Brain pericyte (primary cell): ENCODE measurements at regions not wholly inside any gene's neighbourhood (a gene's known extent, or its start where the extent isn't known, plus 50 kb on each side); places are given as distances from the start of the nearest gene placed in this dataset.
"Not testable (repeated sequence)": the region's sequence is repeated elsewhere in the genome, so short reads cannot be mapped to it uniquely, and the experiment has no call there.

Experiments used
- DNase-seq: peaks from one replicate; pipeline ENCODE4 v3.0.0-alpha.2; 2012; ENCODE audit warnings: low read depth, low spot score

GRCh38 chr4:29948451-29948850 lies 771.7 kb upstream of the PCDH7 start:
- no peak for DNase-seq

DNA sequence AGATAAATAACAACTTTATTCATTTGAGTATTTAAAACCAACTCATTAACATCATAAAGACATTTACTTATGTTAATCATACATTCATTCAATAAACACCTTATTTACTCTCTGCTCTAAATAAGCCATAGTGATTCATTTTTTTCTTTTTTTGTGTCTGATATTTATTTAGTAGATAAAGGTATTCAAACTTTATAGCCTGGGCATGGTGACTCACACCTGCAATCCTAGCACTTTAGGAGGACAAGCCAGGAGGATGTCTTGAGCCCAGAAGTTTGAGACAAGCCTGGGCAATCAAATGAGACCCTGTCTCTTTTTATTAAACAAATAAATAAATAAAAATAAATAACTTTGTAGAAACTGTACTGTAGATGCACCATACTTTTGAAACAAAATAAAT lies 771.3 kb upstream of the PCDH7 start:
- DNase-seq: no peak

GRCh38 chr4:29966386-29966785 lies 753.8 kb upstream of the PCDH7 start:
- no peak for DNase-seq

- no peak for DNase-seq
Measured at GRCh38 chr4:29970626-29971025, 749.5 kb upstream of the PCDH7 start.

DNA sequence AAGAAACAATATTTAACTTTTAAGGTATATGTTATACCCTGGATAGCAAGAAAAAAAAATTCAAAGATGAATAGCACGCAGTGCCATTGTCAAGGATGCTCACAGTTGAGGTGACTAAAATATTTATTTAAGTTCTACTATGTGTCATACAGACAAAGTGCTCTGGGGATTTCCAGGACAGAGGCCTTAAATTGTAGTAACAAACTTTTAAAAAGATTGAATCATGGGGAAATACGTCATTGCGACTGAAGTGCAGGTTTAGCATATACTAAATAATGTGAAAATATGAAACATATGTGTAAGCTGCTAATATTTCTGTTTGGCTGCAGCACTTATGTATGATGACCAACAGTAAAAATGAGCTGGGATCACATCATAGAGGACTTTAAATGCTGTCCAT lies 748.0 kb upstream of the PCDH7 start:
- no peak for DNase-seq

GRCh38 chr4:29983890-29984289 lies 736.3 kb upstream of the PCDH7 start:
- DNase-seq: no peak

DNA sequence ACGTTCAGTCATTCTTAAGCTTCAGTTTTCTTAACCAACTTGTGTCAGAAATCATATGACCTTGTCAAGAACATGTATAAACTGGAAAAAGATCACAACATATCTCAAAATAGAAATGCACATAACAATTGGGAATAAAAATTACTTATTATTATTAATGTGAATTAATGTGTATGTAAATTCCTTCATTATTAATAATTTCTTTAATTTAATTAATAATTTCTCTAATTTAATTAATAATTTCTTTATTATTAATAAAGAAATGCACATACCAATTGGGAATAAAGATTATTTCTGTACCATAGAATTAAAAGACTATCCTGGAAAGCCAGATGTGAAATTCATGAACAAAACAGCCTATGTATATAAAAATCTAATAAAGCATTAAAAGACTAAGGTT lies 718.5 kb upstream of the PCDH7 start:
- no peak for DNase-seq

DNA sequence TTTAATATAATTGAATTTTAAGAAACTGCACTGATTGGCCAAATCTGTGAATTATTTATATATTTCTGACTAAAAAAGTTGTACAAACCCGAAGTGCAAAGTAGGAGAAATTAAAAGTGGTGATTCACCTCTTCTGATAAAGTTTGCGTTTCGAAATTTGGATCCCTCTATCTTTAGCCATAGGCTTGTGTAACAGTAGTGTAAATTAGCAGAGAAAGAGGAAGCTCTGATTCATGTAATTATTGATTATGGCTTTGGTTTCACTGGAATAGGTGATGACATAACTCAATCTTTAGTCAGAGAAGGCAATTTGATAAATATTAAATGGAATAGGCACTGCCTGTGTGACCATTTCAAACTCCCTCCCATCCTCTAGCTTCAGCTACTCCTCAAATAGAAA lies 717.8 kb upstream of the PCDH7 start:
- DNase-seq: no peak

GRCh38 chr4:30005995-30006394 lies 714.2 kb upstream of the PCDH7 start:
- DNase-seq: no peak

DNA sequence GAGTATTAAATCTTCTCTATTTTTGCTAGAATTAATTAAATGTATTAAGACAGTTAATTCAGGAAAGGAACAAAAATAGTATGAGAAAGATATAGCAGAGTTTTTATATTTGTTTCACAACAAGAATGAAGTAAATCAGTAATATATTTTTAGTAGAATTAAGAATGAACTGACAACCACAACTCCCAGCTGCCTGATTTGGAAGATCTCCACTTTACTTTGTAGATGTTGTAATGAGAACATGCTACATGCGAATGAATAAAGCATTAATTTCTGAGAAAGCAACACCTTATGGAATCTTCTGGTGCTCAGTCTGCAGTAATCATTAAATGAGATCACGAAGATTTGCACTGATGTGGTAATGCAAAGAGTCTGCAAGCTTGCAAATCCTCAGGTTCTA lies 695.6 kb upstream of the PCDH7 start:
- no peak for DNase-seq

DNA sequence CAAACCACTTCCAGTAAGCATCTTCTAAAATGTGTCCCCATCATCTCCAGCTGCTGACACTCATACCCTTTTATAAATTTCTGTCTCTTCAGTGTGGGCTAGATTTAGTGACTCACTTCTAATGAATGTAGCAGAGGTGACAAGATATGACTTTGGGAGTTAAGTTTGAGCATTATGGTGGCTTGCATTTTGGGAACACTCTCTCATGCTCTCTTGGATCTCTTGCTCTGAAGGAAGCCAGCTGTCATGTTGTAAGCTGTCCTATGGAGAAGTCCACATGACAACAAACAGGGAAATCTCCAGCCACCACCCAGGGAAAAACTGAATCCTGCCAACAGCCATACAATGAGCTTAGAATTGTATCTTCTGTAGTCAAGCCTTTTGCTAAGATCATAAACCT lies 691.3 kb upstream of the PCDH7 start:
- DNase-seq: no peak

GRCh38 chr4:30056016-30056766 lies 664.0 kb upstream of the PCDH7 start:
- no peak for DNase-seq

GRCh38 chr4:30068234-30068633 lies 651.9 kb upstream of the PCDH7 start:
- DNase-seq: no peak

- DNase-seq: no peak
Measured at GRCh38 chr4:30073011-30073710, 647.0 kb upstream of the PCDH7 start.

GRCh38 chr4:30092420-30093128 lies 627.6 kb upstream of the PCDH7 start:
- DNase-seq: not testable (repeated sequence)

- DNase-seq: no peak
Measured at GRCh38 chr4:30094887-30095286, 625.3 kb upstream of the PCDH7 start.

DNA sequence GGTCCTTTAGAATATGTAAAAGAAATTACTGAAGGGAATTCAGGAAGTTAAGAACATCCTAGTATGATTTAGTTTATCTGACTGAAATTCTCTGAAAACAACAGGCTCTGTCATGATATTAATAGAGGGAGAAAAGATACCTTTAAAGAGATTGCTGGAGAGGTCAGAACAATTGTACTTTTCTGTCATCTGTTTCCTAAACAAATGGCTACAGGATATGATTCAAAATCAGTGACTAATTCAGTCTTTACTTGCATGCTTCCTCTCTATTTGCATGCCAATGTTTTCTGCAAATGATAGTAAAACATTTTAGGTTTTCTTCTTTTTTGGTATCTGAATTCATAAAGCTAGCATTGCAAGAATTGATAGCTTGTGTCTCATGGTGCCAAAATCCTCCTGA lies 616.7 kb upstream of the PCDH7 start:
- DNase-seq: no peak

DNA sequence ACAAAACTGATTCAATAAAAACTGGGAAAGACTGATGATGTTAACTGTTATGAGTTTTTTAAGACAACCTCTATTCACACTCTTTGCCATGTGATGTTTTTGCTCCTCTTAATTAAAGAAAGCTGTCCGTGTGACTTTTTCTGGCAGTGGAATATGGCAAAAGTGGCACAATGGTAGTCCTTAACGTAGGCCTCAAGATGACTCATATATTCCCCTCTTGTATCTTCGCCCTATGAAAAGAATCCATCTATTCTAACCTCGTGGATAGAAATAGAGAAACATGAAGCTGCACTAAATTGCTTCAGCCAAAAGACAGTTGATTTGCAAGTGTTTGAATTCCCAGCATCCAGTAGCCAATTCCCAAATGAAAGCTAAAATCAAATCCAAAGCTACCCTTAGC lies 603.8 kb upstream of the PCDH7 start:
- no peak for DNase-seq

GRCh38 chr4:30117433-30117832 lies 602.7 kb upstream of the PCDH7 start:
- DNase-seq: no peak

- DNase-seq: no peak
Measured at GRCh38 chr4:30122711-30123110, 597.5 kb upstream of the PCDH7 start.

GRCh38 chr4:30124621-30125020 lies 595.5 kb upstream of the PCDH7 start:
- not testable (repeated sequence) for DNase-seq

DNA sequence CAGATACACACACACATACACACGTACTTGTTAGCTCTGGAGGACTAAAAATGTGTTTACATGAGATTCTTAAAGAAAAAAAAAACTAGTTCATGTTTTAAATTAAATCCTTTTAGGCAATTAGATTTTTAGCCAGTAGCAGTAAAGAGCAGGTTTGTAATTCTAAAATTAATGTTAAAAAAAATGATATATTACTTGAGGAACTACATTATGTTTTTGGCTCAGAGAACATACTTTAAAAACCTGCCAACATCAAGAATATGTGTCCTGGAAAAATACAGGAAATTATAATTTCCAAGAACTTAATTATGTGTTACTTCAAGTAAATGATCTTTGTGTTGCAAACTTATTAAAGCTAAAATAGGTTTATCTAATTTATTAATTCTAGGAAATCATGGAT lies 594.3 kb upstream of the PCDH7 start:
- no peak for DNase-seq

- DNase-seq: no peak
Measured at GRCh38 chr4:30126351-30126750, 593.8 kb upstream of the PCDH7 start.
